MCF 10A (cell line): ENCODE measurements at regions not wholly inside any gene's neighbourhood (a gene's known extent, or its start where the extent isn't known, plus 50 kb on each side); places are given as distances from the start of the nearest gene placed in this dataset.

Experiments
- BruUV-seq: library from RNA; stranded (reverse); fragments of 400-500 nt; replicated peaks from 2 replicates; lab custom pipeline; 2021; lab: Mats Ljungman, UMichigan
- CTCF ChIA-PET: fragments of 300-600 bp; sonication (Branson Sonifier 250); formaldehyde crosslinking; extraction: SDS; loops from one replicate; lab custom pipeline; 2021; ENCODE audit warnings: antibody characterized with exemption, inconsistent platforms; lab: Yijun Ruan, JAX
- POLR2A ChIA-PET: fragments of 300-600, 350-650 bp; sonication (Branson Sonifier 250); formaldehyde crosslinking; extraction: SDS; loops from one replicate; lab custom pipeline; 2020; ENCODE audit warnings: antibody characterized with exemption, inconsistent platforms; lab: Yijun Ruan, JAX
- DNase-seq: peaks from one replicate; pipeline ENCODE4 v3.0.0-alpha.2; 2018; ENCODE audit not compliant: unreplicated experiment
- H3K27ac Mint-ChIP-seq: one replicate; pipeline ENCODE4 v1.8.0; 2022; ENCODE audit warnings: mild to moderate bottlenecking, low read depth, mixed read lengths; ENCODE audit not compliant: unreplicated experiment
- H3K27me3 Mint-ChIP-seq: one replicate; pipeline ENCODE4 v1.8.0; 2022; ENCODE audit warnings: mixed read lengths; ENCODE audit not compliant: insufficient read depth, unreplicated experiment
- H3K36me3 Mint-ChIP-seq: one replicate; pipeline ENCODE4 v1.8.0; 2022; ENCODE audit warnings: mild to moderate bottlenecking, moderate library complexity, mixed read lengths; ENCODE audit not compliant: insufficient read depth, unreplicated experiment
- H3K4me1 Mint-ChIP-seq: one replicate; pipeline ENCODE4 v1.8.0; 2022; ENCODE audit warnings: mixed read lengths; ENCODE audit not compliant: insufficient read depth, unreplicated experiment
- H3K4me3 Mint-ChIP-seq: one replicate; pipeline ENCODE4 v1.8.0; 2022; ENCODE audit warnings: mild to moderate bottlenecking, moderate library complexity, mixed read lengths; ENCODE audit not compliant: unreplicated experiment
- H3K9me3 Mint-ChIP-seq: one replicate; pipeline ENCODE4 v1.8.0; 2022; ENCODE audit warnings: mixed read lengths; ENCODE audit not compliant: unreplicated experiment
- intact Hi-C: fragments of 100-400 bp; cut with micrococcal nuclease; formaldehyde crosslinking; loops from 2 replicates; pipeline ENCODE4 v1.14.1; 2022
- TF ChIP-seq, protein P1 (sequence below): fragments of 200-600 bp; IDR thresholded peaks from one replicate; pipeline ENCODE4 v1.8.0; 2022; ENCODE audit warnings: antibody characterized with exemption, mild to moderate bottlenecking; ENCODE audit not compliant: unreplicated experiment

DNA sequence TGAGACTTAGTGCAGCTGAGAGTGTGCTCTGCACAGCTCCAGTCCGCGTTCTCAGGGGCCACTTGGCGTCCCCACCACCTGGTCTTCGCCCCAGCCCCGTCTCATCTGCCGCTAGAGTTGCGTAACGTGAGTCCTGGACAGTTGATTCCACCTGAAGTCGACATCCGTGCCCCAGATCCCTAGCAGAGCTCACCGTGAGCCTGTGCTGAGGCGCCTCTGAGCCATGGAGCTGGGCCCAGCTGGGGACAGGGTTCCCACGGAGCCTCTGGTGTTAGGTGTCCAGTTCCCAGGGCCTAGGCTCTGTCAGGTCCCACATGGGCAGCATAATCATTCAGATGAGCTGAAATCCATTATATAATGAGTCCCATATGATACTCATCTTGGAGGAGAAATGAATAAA, 147.1 kb upstream of the SOX1 start:
- ChIA-PET POLR2A (no interaction called here), CTCF (interaction anchor here (0.7 kb wide), 1 partner anchor 264 kb away, joined by 3 read pairs; no protein-coding TSS in a partner anchor)
- Mint-ChIP-seq H3K27me3 (no peaks in the 10 kb centered on the region), H3K36me3 (no peaks in the 10 kb centered on the region), H3K27ac (no peak overlapping the region), H3K4me1 (no peaks in the 10 kb centered on the region), H3K4me3 (no peak overlapping the region), H3K9me3 (peaks cover 20% of the 10 kb centered on the region)
- intact Hi-C loops: no loop called here
- DNase-seq: no peak
- TF ChIP-seq, protein P1, sequence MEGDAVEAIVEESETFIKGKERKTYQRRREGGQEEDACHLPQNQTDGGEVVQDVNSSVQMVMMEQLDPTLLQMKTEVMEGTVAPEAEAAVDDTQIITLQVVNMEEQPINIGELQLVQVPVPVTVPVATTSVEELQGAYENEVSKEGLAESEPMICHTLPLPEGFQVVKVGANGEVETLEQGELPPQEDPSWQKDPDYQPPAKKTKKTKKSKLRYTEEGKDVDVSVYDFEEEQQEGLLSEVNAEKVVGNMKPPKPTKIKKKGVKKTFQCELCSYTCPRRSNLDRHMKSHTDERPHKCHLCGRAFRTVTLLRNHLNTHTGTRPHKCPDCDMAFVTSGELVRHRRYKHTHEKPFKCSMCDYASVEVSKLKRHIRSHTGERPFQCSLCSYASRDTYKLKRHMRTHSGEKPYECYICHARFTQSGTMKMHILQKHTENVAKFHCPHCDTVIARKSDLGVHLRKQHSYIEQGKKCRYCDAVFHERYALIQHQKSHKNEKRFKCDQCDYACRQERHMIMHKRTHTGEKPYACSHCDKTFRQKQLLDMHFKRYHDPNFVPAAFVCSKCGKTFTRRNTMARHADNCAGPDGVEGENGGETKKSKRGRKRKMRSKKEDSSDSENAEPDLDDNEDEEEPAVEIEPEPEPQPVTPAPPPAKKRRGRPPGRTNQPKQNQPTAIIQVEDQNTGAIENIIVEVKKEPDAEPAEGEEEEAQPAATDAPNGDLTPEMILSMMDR: no peak
- no TSS peak for BruUV-seq

DNA sequence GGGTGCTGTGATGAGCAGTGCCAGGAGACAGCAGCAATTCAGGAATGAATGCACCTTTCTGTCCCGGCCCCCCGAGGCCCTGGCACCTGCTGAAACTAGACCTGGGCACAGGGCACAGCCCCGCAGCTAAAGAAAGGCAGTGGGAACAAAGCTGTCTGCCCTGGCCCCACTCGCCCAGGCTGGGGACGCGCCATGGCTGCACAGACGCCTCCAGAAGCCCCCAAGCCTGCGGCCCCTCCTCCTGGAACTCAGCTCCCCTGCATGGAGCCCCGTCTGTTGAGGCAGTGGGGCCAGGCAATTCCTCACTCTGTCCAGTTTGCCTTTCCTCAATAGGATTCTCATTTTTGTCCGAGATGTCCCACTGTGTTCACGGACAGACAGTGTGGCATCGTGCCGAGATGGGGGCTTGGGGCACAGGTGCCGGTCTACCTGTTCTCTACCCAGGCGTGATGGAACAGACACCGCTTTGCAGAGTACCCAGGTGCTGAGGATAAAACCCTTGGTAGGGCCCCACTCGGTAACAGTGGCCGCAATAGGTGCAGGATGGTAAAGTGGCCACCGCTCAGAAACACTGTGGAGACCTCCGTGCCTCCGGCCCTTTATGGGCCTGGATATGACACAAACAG, 146.5 kb upstream of the SOX1 start:
- BruUV-seq: no TSS peak
- no peak overlapping the region for H3K27ac Mint-ChIP-seq
- H3K4me3 Mint-ChIP-seq: no peak overlapping the region
- POLR2A ChIA-PET: no interaction called here
- no peaks in the 10 kb centered on the region for H3K27me3 Mint-ChIP-seq
- DNase-seq: no peak
- TF ChIP-seq, protein P1: no peak
- CTCF ChIA-PET: interaction anchor here (0.7 kb wide), 1 partner anchor 263 kb away, joined by 3 read pairs; no protein-coding TSS in a partner anchor
- intact Hi-C loops: no loop called here
- H3K9me3 Mint-ChIP-seq: peaks cover 24% of the 10 kb centered on the region
- H3K4me1 Mint-ChIP-seq: no peaks in the 10 kb centered on the region
- no peaks in the 10 kb centered on the region for H3K36me3 Mint-ChIP-seq

DNA sequence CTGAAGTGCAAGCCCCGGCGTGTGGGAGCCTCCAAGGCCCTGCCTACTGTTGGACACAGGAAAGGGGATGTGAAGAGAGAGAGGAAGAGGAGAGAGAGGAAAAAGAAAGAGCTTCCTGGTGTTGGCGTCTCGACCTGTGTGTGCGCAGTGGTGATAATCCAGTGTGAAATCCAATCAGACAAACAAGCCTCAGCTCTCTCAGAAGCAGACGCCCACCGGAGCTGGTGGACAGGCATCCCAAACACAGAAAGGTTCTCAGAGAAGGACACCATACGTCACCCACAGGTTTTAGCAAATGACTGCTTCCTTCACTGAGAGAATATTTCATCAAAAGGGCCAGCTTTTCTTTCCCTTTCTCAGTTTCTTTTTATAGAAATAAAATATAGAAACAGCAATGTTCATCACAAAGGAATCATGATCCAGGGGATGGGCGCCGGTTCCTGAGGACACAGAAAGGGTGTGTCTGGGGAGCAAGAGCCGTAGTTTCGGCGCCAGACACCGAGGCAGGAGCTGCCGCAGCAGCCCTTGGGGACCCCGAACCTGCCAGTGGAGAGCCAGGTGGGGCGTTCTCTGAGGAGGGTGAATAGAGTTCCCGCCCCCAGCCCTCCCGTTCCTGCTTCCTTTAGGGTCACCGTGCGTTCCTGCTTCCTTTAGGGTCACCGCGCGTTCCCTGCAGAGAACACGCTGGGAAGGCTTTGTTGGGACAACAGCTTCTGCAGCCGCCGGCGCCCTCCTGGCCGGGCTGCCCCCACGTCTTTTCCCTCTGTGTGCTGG, 145.8 kb upstream of the SOX1 start:
- ChIA-PET CTCF (no interaction called here), POLR2A (no interaction called here)
- H3K4me3 Mint-ChIP-seq: no peak overlapping the region
- peaks cover 24% of the 10 kb centered on the region for H3K9me3 Mint-ChIP-seq
- intact Hi-C loops: no loop called here
- no peak overlapping the region for H3K27ac Mint-ChIP-seq
- H3K4me1 Mint-ChIP-seq: no peaks in the 10 kb centered on the region
- no peaks in the 10 kb centered on the region for H3K36me3 Mint-ChIP-seq
- BruUV-seq: no TSS peak
- DNase-seq: no peak
- TF ChIP-seq, protein P1: no peak
- no peaks in the 10 kb centered on the region for H3K27me3 Mint-ChIP-seq

DNA sequence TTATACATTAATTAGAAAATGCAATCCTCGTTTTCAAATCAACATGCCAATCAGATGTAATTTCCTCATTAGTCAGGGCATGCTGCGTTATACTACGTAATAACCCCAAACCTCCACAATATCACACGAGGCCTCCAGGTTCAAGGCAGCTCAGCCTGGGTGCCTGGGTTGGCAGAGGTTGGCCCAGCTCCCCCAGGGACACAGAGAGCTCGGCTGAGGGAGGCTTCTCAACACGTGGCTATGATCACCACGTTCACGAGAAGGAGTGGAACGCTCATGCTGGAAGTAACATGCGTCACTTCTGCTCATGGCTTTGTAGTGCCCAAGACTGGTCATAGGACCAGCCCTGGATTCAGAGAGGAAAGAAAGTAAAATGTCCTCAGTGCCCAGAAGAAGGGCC, 144.9 kb upstream of the SOX1 start:
- H3K27me3 Mint-ChIP-seq: no peaks in the 10 kb centered on the region
- H3K36me3 Mint-ChIP-seq: no peaks in the 10 kb centered on the region
- BruUV-seq: no TSS peak
- no peak overlapping the region for H3K27ac Mint-ChIP-seq
- CTCF ChIA-PET: no interaction called here
- TF ChIP-seq, protein P1: no peak
- H3K4me3 Mint-ChIP-seq: no peak overlapping the region
- DNase-seq: no peak
- no peaks in the 10 kb centered on the region for H3K4me1 Mint-ChIP-seq
- POLR2A ChIA-PET: no interaction called here
- intact Hi-C loops: no loop called here
- H3K9me3 Mint-ChIP-seq: peaks cover 30% of the 10 kb centered on the region
